NCI-H128 (cell line): ENCODE measurements at regions not wholly inside any gene's neighbourhood (a gene's known extent, or its start where the extent isn't known, plus 50 kb on each side); places are given as distances from the start of the nearest gene placed in this dataset.
"Not testable (repeated sequence)": the region's sequence is repeated elsewhere in the genome, so short reads cannot be mapped to it uniquely, and the experiment has no call there.

Source experiments
- DNase-seq: peaks from one replicate; lab custom pipeline; 2025; ENCODE audit not compliant: unreplicated experiment; lab: John Stamatoyannopoulos, UW

GRCh38 chr5:164184158-164184557 is 678.7 kb downstream of the MAT2B start:
- DNase-seq = no peak

DNA sequence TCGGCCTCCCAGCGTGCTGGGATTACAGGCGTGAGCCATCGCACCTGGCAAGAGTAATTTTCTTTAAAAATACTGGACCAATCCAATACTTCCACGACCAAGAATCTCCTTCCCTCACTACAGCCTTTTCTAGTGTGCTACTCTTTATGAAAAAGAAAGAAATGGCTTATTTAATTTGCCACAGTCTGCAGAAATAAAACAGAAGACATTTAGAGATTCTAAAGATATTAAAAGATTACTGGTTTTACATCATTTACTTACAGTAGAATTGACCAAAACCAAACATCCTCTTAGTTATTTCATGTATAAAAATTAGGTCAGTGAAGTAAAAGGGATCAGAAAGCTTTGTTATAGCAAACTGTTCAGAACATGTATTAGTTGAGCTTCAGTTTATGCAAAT is 679.6 kb downstream of the MAT2B start:
- DNase-seq = no peak

DNA sequence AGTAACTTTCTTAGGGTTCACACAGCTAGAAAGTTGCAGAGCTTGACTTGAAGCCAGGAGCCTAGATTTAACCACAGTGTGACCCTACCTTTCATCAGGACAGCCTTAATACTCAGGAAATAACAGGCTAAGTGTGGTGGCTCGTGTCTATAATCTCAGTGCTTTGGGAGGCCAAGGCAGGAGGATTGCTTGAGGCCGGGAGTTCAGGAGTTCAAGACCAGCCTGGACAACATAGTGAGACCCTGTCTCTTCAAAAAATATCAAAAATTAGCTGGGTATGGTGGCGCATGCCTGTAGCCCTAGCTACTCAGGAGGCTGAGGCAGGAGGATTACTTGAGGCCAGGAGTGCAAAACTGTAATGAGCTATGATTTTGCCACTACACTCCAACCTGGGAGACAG is 681.1 kb downstream of the MAT2B start:
- no peak for DNase-seq

- no peak for DNase-seq
Measured at GRCh38 chr5:164187785-164188184, 682.4 kb downstream of the MAT2B start.

DNA sequence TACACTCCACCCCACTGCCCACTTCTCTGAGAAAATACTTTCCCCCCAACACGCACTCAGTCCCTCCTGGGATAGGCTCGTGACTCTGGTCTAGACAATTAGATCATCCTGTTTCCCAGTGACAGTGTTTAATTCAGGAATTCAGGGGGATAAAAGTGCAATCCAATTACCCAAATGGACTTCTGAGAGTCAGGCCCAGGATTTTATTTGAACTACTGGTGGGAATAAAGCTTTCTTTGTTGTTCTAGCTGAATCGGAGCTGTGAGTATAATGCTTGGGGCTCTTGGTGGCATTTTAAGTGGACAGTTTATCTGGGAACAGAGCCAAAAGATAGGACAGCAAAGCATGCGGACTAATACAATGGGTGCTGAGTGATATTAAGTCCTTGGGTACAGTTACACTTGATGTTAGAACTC is 683.3 kb downstream of the MAT2B start:
- DNase-seq = no peak

- no peak for DNase-seq
Measured at GRCh38 chr5:164191240-164191639, 685.8 kb downstream of the MAT2B start.

GRCh38 chr5:164202338-164202737 is 696.9 kb downstream of the MAT2B start:
- no peak for DNase-seq

- DNase-seq = no peak
Measured at GRCh38 chr5:164203581-164204225, 698.3 kb downstream of the MAT2B start.

GRCh38 chr5:164204338-164204946 is 699.0 kb downstream of the MAT2B start:
- no peak for DNase-seq

DNA sequence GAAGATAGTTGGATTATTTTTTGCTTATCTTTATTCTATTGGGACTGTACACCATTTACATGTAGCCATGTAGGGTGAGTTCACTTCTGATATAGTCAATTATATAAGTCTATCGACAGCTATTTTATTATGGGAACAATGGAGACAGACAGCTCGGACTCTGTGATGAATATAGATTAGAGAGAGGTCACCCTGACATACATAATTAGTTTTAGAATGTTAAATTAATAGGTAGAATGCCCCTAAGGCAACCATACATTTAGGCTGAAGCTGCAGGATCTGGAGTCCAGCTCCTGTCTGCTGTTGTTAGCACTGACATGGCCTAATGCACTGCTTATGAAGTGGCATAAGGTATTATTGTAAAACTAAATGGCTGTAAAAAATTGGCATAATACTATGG is 700.8 kb downstream of the MAT2B start:
- DNase-seq = no peak

- DNase-seq = no peak
Measured at GRCh38 chr5:164207646-164208045, 702.2 kb downstream of the MAT2B start.

GRCh38 chr5:164210491-164210890 is 705.1 kb downstream of the MAT2B start:
- no peak for DNase-seq

DNA sequence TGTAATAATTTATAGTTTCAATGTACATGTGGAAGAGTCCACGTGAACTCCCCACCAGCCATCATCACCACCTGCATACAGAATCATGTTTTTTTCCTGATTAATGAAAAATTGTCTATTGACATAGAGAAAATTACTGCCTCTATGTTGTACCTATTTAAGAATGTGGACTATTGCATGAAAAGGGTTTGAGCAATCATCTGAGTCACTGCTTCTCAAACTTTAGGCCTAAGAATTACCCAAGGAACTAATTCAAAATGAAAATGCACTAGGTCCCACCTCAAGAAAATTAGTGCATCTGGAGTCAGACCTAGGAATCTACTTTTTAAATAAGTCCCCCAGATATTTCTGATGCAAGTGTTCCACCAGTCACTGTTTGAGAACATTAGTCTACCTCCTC is 709.3 kb downstream of the MAT2B start:
- DNase-seq = no peak

GRCh38 chr5:164217464-164217863 is 712.0 kb downstream of the MAT2B start:
- no peak for DNase-seq

GRCh38 chr5:164220522-164220921 is 715.1 kb downstream of the MAT2B start:
- no peak for DNase-seq

DNA sequence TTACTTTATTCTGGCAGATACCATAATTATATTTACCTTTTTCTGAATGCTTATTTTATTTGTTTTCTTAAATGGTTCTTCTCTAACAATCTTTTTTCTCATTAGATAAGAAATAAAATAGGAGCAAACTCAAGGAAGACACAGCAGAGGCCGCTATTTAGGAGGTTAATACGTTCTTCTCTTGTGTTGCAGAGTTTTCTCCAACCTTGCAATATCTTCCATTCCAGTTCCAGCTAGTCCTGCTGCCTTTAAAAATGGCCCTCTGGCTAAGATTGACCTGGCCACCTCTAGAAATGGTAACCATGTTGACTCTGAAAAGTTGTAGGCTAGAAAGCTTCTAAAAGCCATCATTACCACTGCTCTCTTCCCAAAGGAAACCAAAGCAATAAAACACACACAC is 718.8 kb downstream of the MAT2B start:
- no peak for DNase-seq

GRCh38 chr5:164224772-164225171 is 719.4 kb downstream of the MAT2B start:
- no peak for DNase-seq

- no peak for DNase-seq
Measured at GRCh38 chr5:164230341-164230740, 724.9 kb downstream of the MAT2B start.

- no peak for DNase-seq
Measured at GRCh38 chr5:164233791-164234190, 728.4 kb downstream of the MAT2B start.

- DNase-seq = no peak
Measured at GRCh38 chr5:164234321-164234720, 728.9 kb downstream of the MAT2B start.

GRCh38 chr5:164235300-164235891 is 730.0 kb downstream of the MAT2B start:
- DNase-seq = no peak

DNA sequence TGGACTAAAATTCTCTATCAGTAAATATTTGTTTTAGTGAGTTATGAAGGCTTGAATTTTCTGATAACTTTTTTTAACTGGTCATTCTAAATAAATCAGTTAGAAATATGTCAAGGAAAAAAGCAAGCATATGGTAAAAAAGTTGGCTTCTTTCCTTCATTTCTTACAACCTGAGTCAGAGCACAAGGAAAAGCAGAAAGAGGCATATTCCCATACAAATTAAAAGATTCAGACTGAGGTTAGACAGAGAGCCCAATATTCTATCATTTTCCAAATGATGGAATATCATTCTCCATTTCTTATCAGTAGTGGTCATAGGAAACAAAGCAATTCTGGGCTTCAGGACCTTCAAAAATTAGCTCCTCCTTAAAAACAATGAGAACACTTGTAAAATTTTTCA is 732.1 kb downstream of the MAT2B start:
- no peak for DNase-seq

- not testable (repeated sequence) for DNase-seq
Measured at GRCh38 chr5:164251781-164252180, 746.4 kb downstream of the MAT2B start.
